Fibroblast of lung (primary cell): ENCODE measurements at regions not wholly inside any gene's neighbourhood (a gene's known extent, or its start where the extent isn't known, plus 50 kb on each side); places are given as distances from the start of the nearest gene placed in this dataset.
"Not testable (repeated sequence)": the region's sequence is repeated elsewhere in the genome, so short reads cannot be mapped to it uniquely, and the experiment has no call there.

Source experiments
- CTCF ChIP-seq, 2 donors: IDR thresholded peaks in 1 of 2; conservative IDR thresholded peaks in 1 of 2; 1 replicate in 1 of 2; 2 replicates in 1 of 2; pipeline ENCODE4 v1.5.1; 2011 to 2012; ENCODE audit warnings: low read length in 2 of 2, control low read depth in 1 of 2, inconsistent platforms in 1 of 2, low read depth in 1 of 2, mild to moderate bottlenecking in 1 of 2
- EZH2 ChIP-seq: IDR thresholded peaks from 2 replicates; pipeline ENCODE4 v1.5.1; 2012; ENCODE audit warnings: low read length, control low read depth, mild to moderate bottlenecking; ENCODE audit errors: missing control alignments

- not testable (repeated sequence) for TF ChIP-seq CTCF (conservative IDR thresholded peaks at IDR 0.05 in 1 of 2, IDR thresholded peaks at IDR 0.05 in 1 of 2; ENCODE audit: low read depth in 1 of 2, low read length in 2 of 2); EZH2
Observed at GRCh38 chr21:7948727-7949126, 2572.7 kb upstream of the TPTE start.
